Parathyroid adenoma (tissue), 2 donors: ENCODE measurements at regions not wholly inside any gene's neighbourhood (a gene's known extent, or its start where the extent isn't known, plus 50 kb on each side); places are given as distances from the start of the nearest gene placed in this dataset.

Source experiments
- H2AFZ ChIP-seq: fragments of 300-600 bp; sonication (generic); one replicate; pipeline ENCODE4 v1.7.0; 2017; ENCODE audit warnings: antibody characterized with exemption, mild to moderate bottlenecking
- H3K27ac ChIP-seq: fragments of 300-600 bp; sonication (generic); one replicate; pipeline ENCODE4 v1.7.0; 2017
- H3K27me3 ChIP-seq: fragments of 300-600 bp; sonication (generic); one replicate; pipeline ENCODE4 v1.7.0; 2017; ENCODE audit warnings: low read length; ENCODE audit not compliant: control insufficient read depth, insufficient read depth
- H3K36me3 ChIP-seq: fragments of 300-600 bp; sonication (generic); one replicate; pipeline ENCODE4 v1.7.0; 2017; ENCODE audit warnings: low read length; ENCODE audit not compliant: control insufficient read depth, insufficient read depth
- H3K4me1 ChIP-seq: fragments of 300-600 bp; sonication (generic); one replicate; pipeline ENCODE4 v1.7.0; 2017; ENCODE audit warnings: control low read depth
- H3K4me2 ChIP-seq: fragments of 300-600 bp; sonication (generic); one replicate; pipeline ENCODE4 v1.7.0; 2017; ENCODE audit warnings: low read length
- H3K4me3 ChIP-seq: fragments of 300-600 bp; sonication (generic); one replicate; pipeline ENCODE4 v1.7.0; 2017; ENCODE audit warnings: low read depth, low read length
- H3K79me2 ChIP-seq: fragments of 300-600 bp; sonication (generic); one replicate; pipeline ENCODE4 v1.7.0; 2017; ENCODE audit warnings: control low read depth
- H3K9ac ChIP-seq: fragments of 300-600 bp; sonication (generic); one replicate; pipeline ENCODE4 v1.7.0; 2017; ENCODE audit warnings: mild to moderate bottlenecking
- H3K9me3 ChIP-seq: fragments of 300-600 bp; sonication (generic); one replicate; pipeline ENCODE4 v1.7.0; 2017; ENCODE audit warnings: low read length; ENCODE audit not compliant: control insufficient read depth
- CTCF ChIP-seq: fragments of 300-600 bp; sonication (generic); IDR thresholded peaks from one replicate; pipeline ENCODE4 v1.7.0; 2017; ENCODE audit warnings: antibody characterized with exemption, mild to moderate bottlenecking
- donor health status: primary hyperparathyroidism.

GRCh38 chr21:16198546-16198945 lies 468.8 kb downstream of the USP25 start:
- Histone ChIP-seq H3K4me2 (no peak overlapping the region), H3K27ac (no peak overlapping the region), H3K36me3 (no peaks in the 10 kb centered on the region), H3K79me2 (no peaks in the 10 kb centered on the region), H3K4me1 (no peaks in the 10 kb centered on the region), H3K27me3 (no peaks in the 10 kb centered on the region), H3K9me3 (no peaks in the 10 kb centered on the region), H3K9ac (no peak overlapping the region), H3K4me3 (no peak overlapping the region), H2AFZ (no peak overlapping the region)
- no peak for TF ChIP-seq CTCF

DNA sequence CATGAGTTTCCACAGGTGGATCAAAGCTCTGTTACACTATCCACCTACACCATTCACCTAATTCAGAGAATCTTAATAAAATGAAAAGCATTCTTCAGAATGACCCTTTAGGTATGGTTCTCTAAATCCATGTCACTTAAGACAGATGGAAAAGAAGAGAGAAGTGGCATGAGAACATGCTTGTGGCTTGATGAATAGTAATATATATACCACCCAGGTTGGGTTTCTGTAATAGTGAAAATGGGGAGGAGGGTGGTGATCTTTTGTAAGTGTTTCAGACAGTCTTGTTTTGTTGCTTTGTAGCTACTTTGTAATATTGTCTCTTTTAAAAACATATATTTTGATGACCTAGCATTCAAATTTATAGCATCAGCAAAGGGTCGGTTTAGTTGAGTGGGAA lies 469.8 kb downstream of the USP25 start:
- no peaks in the 10 kb centered on the region for H3K4me1 ChIP-seq
- no peaks in the 10 kb centered on the region for H3K27me3 ChIP-seq
- H3K9ac ChIP-seq = no peak overlapping the region
- no peak overlapping the region for H3K4me3 ChIP-seq
- H3K27ac ChIP-seq = no peak overlapping the region
- H2AFZ ChIP-seq = no peak overlapping the region
- H3K79me2 ChIP-seq = no peaks in the 10 kb centered on the region
- H3K4me2 ChIP-seq = no peak overlapping the region
- no peak for TF ChIP-seq CTCF
- no peaks in the 10 kb centered on the region for H3K36me3 ChIP-seq
- H3K9me3 ChIP-seq = no peaks in the 10 kb centered on the region

- Histone ChIP-seq H3K36me3 (no peaks in the 10 kb centered on the region), H3K9ac (no peak overlapping the region), H3K9me3 (no peaks in the 10 kb centered on the region), H3K27ac (no peak overlapping the region), H3K4me3 (no peak overlapping the region), H3K27me3 (no peaks in the 10 kb centered on the region), H3K4me1 (no peaks in the 10 kb centered on the region), H2AFZ (no peak overlapping the region), H3K4me2 (no peak overlapping the region), H3K79me2 (no peaks in the 10 kb centered on the region)
- no peak for TF ChIP-seq CTCF
These were observed 471.9 kb downstream of the USP25 start for GRCh38 chr21:16201718-16202117.

GRCh38 chr21:16205527-16205926 lies 475.7 kb downstream of the USP25 start:
- no peaks in the 10 kb centered on the region for H3K4me1 ChIP-seq
- H3K27ac ChIP-seq = no peak overlapping the region
- H2AFZ ChIP-seq = no peak overlapping the region
- H3K9ac ChIP-seq = no peak overlapping the region
- H3K4me3 ChIP-seq = no peak overlapping the region
- no peak overlapping the region for H3K4me2 ChIP-seq
- H3K27me3 ChIP-seq = no peaks in the 10 kb centered on the region
- TF ChIP-seq CTCF = no peak
- H3K79me2 ChIP-seq = no peaks in the 10 kb centered on the region
- H3K9me3 ChIP-seq = no peaks in the 10 kb centered on the region
- H3K36me3 ChIP-seq = no peaks in the 10 kb centered on the region
